GM23338 (cell line): ENCODE measurements at regions not wholly inside any gene's neighbourhood (a gene's known extent, or its start where the extent isn't known, plus 50 kb on each side); places are given as distances from the start of the nearest gene placed in this dataset.

Experiments used
- ATAC-seq: fragments of 200-7000 bp; cut with Tn5 transposase; 3 replicates; pipeline ENCODE4 v1.9.1; 2020
- DNase-seq: peaks from one replicate; pipeline ENCODE4 v3.0.0-alpha.2; 2015; ENCODE audit warnings: low spot score
- H2AFZ ChIP-seq: fragments of 200-600 bp; sonication (generic); 2 replicates; pipeline ENCODE4 v1.8.0; 2016; ENCODE audit warnings: antibody characterized with exemption, mild to moderate bottlenecking, moderate library complexity
- H3F3A ChIP-seq: fragments of 200-600 bp; sonication (generic); replicated peaks from 2 replicates; pipeline ENCODE4 v1.8.0; 2017; ENCODE audit warnings: antibody characterized with exemption, mixed run types, low read depth
- H3K27ac ChIP-seq: fragments of 200-600 bp; sonication (generic); 2 replicates; pipeline ENCODE4 v1.6.1; 2016; ENCODE audit warnings: low read depth
- H3K27me3 ChIP-seq: fragments of 200-600 bp; sonication (generic); 2 replicates; pipeline ENCODE4 v1.8.0; 2016; ENCODE audit warnings: mild to moderate bottlenecking, mixed run types, moderate library complexity; ENCODE audit not compliant: insufficient read depth
- H3K36me3 ChIP-seq: fragments of 200-600 bp; sonication (generic); 2 replicates; pipeline ENCODE4 v1.8.0; 2016; ENCODE audit warnings: mild to moderate bottlenecking; ENCODE audit not compliant: insufficient read depth
- H3K4me1 ChIP-seq: fragments of 200-600 bp; sonication (generic); 2 replicates; pipeline ENCODE4 v1.8.0; 2016; ENCODE audit warnings: mild to moderate bottlenecking, moderate library complexity; ENCODE audit not compliant: insufficient read depth
- H3K4me2 ChIP-seq: fragments of 200-600 bp; sonication (generic); 2 replicates; pipeline ENCODE4 v1.7.1; 2017; ENCODE audit warnings: mixed run types
- H3K4me3 ChIP-seq: fragments of 200-600 bp; sonication (generic); 2 replicates; pipeline ENCODE4 v1.6.1; 2016; ENCODE audit warnings: mixed run types
- H3K79me2 ChIP-seq: fragments of 200-600 bp; sonication (generic); replicated peaks from 2 replicates; pipeline ENCODE4 v1.8.0; 2017; ENCODE audit warnings: mild to moderate bottlenecking; ENCODE audit not compliant: insufficient read depth
- H3K9me2 ChIP-seq: fragments of 200-600 bp; sonication (generic); 2 replicates; pipeline ENCODE4 v1.8.0; 2017; ENCODE audit not compliant: insufficient read depth
- H4K20me1 ChIP-seq: fragments of 200-600 bp; sonication (generic); replicated peaks from 2 replicates; pipeline ENCODE4 v1.8.0; 2017; ENCODE audit warnings: mild to moderate bottlenecking; ENCODE audit not compliant: insufficient read depth
- H3K27ac Mint-ChIP-seq: 2 replicates; pipeline ENCODE4 v1.8.0; 2020; ENCODE audit warnings: inconsistent platforms, mild to moderate bottlenecking, moderate library complexity, mixed read lengths
- H3K27me3 Mint-ChIP-seq: 3 replicates; pipeline ENCODE4 v1.8.0; 2022; ENCODE audit warnings: low read depth, mild to moderate bottlenecking, moderate library complexity, mixed read lengths, inconsistent platforms; ENCODE audit not compliant: insufficient read depth, poor library complexity
- H3K36me3 Mint-ChIP-seq: 3 replicates; pipeline ENCODE4 v1.8.0; 2021; ENCODE audit warnings: low read depth, mild to moderate bottlenecking, inconsistent platforms, moderate library complexity, mixed read lengths
- H3K4me1 Mint-ChIP-seq: 3 replicates; pipeline ENCODE4 v1.8.0; 2020; ENCODE audit warnings: mild to moderate bottlenecking, inconsistent platforms, mixed read lengths
- H3K4me3 Mint-ChIP-seq: 3 replicates; pipeline ENCODE4 v1.8.0; 2021; ENCODE audit warnings: moderate library complexity, mild to moderate bottlenecking, inconsistent platforms, mixed read lengths
- H3K9me3 Mint-ChIP-seq: 3 replicates; pipeline ENCODE4 v1.8.0; 2020; ENCODE audit warnings: moderate library complexity, mild to moderate bottlenecking, inconsistent platforms, mixed read lengths
- EZH2 ChIP-seq: fragments of 200-600 bp; sonication (generic); IDR thresholded peaks from one replicate; pipeline ENCODE4 v1.8.0; 2017; ENCODE audit warnings: antibody characterized with exemption, mild to moderate bottlenecking, low read depth; ENCODE audit not compliant: unreplicated experiment
- EZH2phosphoT487 ChIP-seq: fragments of 200-600 bp; sonication (generic); IDR thresholded peaks from one replicate; pipeline ENCODE4 v1.8.1; 2018; ENCODE audit warnings: antibody characterized with exemption; ENCODE audit not compliant: unreplicated experiment
- NANOG ChIP-seq: IDR thresholded peaks from 2 replicates; pipeline ENCODE4 v1.6.1; 2016; ENCODE audit warnings: antibody characterized with exemption, borderline replicate concordance
- ZNF114 ChIP-seq: fragments of 250-450 bp; sonication (Bioruptor Pico); IDR thresholded peaks from 2 replicates; pipeline ENCODE4 v1.5.0; 2020; ENCODE audit warnings: mild to moderate bottlenecking, moderate library complexity
- TF ChIP-seq, protein P1 (sequence below): IDR thresholded peaks from one replicate; pipeline ENCODE4 v1.6.1; 2018; ENCODE audit warnings: antibody characterized with exemption; ENCODE audit not compliant: unreplicated experiment
- TF ChIP-seq, protein P2 (sequence below), 2 experiments: fragments of 200-600 bp in 1 of 2; sonication (generic) in 1 of 2; conservative IDR thresholded peaks; 2 replicates each; pipeline versions ENCODE4 v1.5.1 to v1.6.1; 2016 to 2017; ENCODE audit warnings: antibody characterized with exemption in 2 of 2, low read depth in 2 of 2, mild to moderate bottlenecking in 2 of 2, moderate library complexity in 1 of 2
- TF ChIP-seq, protein P3 (sequence below): IDR thresholded peaks from 2 replicates; pipeline ENCODE4 v1.6.1; 2016; ENCODE audit warnings: antibody characterized with exemption

DNA sequence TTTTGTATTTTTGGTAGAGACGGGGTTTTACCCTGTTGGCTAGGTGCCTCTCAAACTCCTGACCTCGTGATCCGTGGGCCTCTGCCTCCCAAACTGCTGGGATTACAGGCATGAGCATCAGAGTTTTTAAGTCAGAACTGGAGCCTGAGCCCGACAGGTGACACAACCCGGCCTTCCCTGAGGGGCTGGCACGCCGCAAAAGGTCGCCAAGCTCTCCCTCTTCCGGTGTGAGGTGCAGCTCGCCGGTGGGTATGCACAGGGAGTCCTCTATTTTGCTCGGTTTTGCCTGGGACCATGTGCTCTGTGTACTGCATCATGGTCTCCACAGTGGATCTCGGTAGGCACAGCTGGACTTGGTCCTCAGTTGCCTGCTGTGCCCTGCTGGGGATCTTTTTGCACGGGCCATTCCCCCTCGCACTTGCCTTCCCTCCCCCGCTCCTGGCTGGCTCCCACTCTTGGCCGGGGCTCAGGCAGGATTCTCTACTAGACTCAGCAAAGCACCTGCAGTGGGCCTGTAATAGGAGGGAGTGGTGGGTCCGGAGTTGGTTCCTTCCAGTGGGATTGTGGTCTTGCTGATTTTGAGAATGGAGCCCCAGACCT lies 101.2 kb upstream of the KLF13 start (continued):
- TF ChIP-seq, protein P1, sequence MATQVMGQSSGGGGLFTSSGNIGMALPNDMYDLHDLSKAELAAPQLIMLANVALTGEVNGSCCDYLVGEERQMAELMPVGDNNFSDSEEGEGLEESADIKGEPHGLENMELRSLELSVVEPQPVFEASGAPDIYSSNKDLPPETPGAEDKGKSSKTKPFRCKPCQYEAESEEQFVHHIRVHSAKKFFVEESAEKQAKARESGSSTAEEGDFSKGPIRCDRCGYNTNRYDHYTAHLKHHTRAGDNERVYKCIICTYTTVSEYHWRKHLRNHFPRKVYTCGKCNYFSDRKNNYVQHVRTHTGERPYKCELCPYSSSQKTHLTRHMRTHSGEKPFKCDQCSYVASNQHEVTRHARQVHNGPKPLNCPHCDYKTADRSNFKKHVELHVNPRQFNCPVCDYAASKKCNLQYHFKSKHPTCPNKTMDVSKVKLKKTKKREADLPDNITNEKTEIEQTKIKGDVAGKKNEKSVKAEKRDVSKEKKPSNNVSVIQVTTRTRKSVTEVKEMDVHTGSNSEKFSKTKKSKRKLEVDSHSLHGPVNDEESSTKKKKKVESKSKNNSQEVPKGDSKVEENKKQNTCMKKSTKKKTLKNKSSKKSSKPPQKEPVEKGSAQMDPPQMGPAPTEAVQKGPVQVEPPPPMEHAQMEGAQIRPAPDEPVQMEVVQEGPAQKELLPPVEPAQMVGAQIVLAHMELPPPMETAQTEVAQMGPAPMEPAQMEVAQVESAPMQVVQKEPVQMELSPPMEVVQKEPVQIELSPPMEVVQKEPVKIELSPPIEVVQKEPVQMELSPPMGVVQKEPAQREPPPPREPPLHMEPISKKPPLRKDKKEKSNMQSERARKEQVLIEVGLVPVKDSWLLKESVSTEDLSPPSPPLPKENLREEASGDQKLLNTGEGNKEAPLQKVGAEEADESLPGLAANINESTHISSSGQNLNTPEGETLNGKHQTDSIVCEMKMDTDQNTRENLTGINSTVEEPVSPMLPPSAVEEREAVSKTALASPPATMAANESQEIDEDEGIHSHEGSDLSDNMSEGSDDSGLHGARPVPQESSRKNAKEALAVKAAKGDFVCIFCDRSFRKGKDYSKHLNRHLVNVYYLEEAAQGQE: no peak
- TF ChIP-seq EZH2: no peak
- no peak for TF ChIP-seq NANOG
- TF ChIP-seq, protein P2, sequence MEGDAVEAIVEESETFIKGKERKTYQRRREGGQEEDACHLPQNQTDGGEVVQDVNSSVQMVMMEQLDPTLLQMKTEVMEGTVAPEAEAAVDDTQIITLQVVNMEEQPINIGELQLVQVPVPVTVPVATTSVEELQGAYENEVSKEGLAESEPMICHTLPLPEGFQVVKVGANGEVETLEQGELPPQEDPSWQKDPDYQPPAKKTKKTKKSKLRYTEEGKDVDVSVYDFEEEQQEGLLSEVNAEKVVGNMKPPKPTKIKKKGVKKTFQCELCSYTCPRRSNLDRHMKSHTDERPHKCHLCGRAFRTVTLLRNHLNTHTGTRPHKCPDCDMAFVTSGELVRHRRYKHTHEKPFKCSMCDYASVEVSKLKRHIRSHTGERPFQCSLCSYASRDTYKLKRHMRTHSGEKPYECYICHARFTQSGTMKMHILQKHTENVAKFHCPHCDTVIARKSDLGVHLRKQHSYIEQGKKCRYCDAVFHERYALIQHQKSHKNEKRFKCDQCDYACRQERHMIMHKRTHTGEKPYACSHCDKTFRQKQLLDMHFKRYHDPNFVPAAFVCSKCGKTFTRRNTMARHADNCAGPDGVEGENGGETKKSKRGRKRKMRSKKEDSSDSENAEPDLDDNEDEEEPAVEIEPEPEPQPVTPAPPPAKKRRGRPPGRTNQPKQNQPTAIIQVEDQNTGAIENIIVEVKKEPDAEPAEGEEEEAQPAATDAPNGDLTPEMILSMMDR (conservative IDR thresholded peaks at IDR 0.05; ENCODE audit: low read depth in 2 of 2): no peak

DNA sequence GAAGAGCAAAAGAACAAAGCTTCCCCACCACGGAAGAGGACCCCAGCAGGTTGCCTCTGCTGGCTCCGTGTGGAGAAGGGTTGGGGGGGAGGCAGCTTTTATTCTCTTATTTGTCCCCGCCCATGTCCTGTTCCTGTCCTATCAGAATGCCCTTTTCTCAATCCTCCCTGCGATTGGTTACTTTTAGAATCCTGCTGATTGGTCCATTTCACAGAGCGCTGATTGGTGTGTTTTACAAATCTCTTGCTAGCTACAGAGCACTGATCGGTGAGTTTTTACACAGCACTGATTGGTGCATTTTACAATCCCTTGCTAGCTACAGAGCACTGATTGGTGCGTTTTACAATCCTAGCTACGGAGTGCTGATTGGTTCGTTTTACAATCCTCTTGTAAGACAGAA lies 100.6 kb upstream of the KLF13 start:
- Mint-ChIP-seq H3K27ac (no peak overlapping the region), H3K27me3 (peaks cover 13% of the 10 kb centered on the region), H3K9me3 (no peaks in the 10 kb centered on the region; the same call in 2 of the 3 replicates), H3K4me3 (no peak overlapping the region), H3K36me3 (no peaks in the 10 kb centered on the region; the same call in 2 of the 3 replicates), H3K4me1 (peaks cover 34% of the 10 kb centered on the region)
- DNase-seq (no peak), ATAC-seq (no peak)
- Histone ChIP-seq H3K27ac (no peak overlapping the region), H3K27me3 (no peaks in the 10 kb centered on the region), H3K4me2 (no peak overlapping the region), H3K79me2 (no peaks in the 10 kb centered on the region), H4K20me1 (no peaks in the 10 kb centered on the region), H2AFZ (no peak overlapping the region), H3K4me3 (no peak overlapping the region), H3F3A (no peaks in the 10 kb centered on the region), H3K9me2 (no peaks in the 10 kb centered on the region), H3K4me1 (peaks cover 23% of the 10 kb centered on the region), H3K36me3 (no peaks in the 10 kb centered on the region)
- TF ChIP-seq ZNF114 (no peak), EZH2phosphoT487 (no peak)

DNA sequence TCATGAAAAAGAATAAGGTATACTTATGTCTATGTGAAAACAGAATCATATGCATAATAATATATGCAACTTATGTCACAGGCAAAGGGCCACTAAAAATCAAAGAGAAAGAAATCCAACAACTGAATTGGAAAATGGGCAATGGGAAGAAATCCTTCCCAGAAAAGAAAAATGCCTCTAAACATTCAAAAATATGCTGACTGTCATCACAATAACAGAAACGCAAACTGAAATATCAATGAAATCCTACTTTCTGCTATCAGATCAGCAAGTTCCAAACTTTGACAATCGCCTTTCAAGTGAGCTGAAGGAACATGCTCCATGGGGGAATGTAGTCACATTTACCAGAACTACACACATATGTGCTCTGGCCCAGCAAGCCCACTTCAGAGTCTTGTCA lies 99.4 kb upstream of the KLF13 start:
- Mint-ChIP-seq H3K4me1 (peaks cover 30% of the 10 kb centered on the region), H3K4me3 (no peak overlapping the region), H3K27ac (no peak overlapping the region), H3K36me3 (no peaks in the 10 kb centered on the region; the same call in 2 of the 3 replicates), H3K9me3 (no peaks in the 10 kb centered on the region; the same call in 2 of the 3 replicates), H3K27me3 (peaks cover 14% of the 10 kb centered on the region)
- peaks cover 23% of the 10 kb centered on the region for H3K4me1 ChIP-seq
- no peaks in the 10 kb centered on the region for H3K9me2 ChIP-seq
- no peaks in the 10 kb centered on the region for H3K27me3 ChIP-seq
- H3K4me3 ChIP-seq: no peak overlapping the region
- ATAC-seq: no peak
- no peak overlapping the region for H2AFZ ChIP-seq
- H3K4me2 ChIP-seq: no peak overlapping the region
- TF ChIP-seq, protein P2 (conservative IDR thresholded peaks at IDR 0.05; ENCODE audit: low read depth in 2 of 2): no peak
- TF ChIP-seq, protein P1: no peak
- TF ChIP-seq, protein P3, sequence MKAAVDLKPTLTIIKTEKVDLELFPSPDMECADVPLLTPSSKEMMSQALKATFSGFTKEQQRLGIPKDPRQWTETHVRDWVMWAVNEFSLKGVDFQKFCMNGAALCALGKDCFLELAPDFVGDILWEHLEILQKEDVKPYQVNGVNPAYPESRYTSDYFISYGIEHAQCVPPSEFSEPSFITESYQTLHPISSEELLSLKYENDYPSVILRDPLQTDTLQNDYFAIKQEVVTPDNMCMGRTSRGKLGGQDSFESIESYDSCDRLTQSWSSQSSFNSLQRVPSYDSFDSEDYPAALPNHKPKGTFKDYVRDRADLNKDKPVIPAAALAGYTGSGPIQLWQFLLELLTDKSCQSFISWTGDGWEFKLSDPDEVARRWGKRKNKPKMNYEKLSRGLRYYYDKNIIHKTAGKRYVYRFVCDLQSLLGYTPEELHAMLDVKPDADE: no peak
- DNase-seq: no peak
- H3K27ac ChIP-seq: no peak overlapping the region
- H3K36me3 ChIP-seq: no peaks in the 10 kb centered on the region
- no peaks in the 10 kb centered on the region for H3K79me2 ChIP-seq
- H4K20me1 ChIP-seq: no peaks in the 10 kb centered on the region
- no peaks in the 10 kb centered on the region for H3F3A ChIP-seq
